ENCODE measurements at regions not wholly inside any gene's neighbourhood (a gene's known extent, or its start where the extent isn't known, plus 50 kb on each side); places are given as distances from the start of the nearest gene placed in this dataset.
"Not testable (repeated sequence)": the region's sequence is repeated elsewhere in the genome, so short reads cannot be mapped to it uniquely, and the experiment has no call there.

GRCh38 chr9:81070689-81071088 is 618.7 kb downstream of the TLE1 start:
- no peaks in the 10 kb centered on the region for H3K4me1 ChIP-seq
- H3K9me3 ChIP-seq, result no peaks in the 10 kb centered on the region
- no peak for TF ChIP-seq CTCF (IDR thresholded peaks at IDR 0.05)
- no peaks in the 10 kb centered on the region for H3K27me3 ChIP-seq
- H3K9ac ChIP-seq (ENCODE audit: low read depth in 2 of 2, low read length in 2 of 2), result no peak overlapping the region
- H3K27ac ChIP-seq, result no peak overlapping the region
- H3K4me3 ChIP-seq, result no peak overlapping the region
- intact Hi-C loops (cut with DNase I), result no loop called here
- no peak for DNase-seq
- no peaks in the 10 kb centered on the region for H3K36me3 ChIP-seq

- H3K27ac ChIP-seq, result no peak overlapping the region
- no peaks in the 10 kb centered on the region for H3K4me1 ChIP-seq
- H3K9me3 ChIP-seq, result no peaks in the 10 kb centered on the region
- no peaks in the 10 kb centered on the region for H3K36me3 ChIP-seq
- no peaks in the 10 kb centered on the region for H3K27me3 ChIP-seq
- no peak overlapping the region for H3K9ac ChIP-seq (ENCODE audit: low read depth in 2 of 2, low read length in 2 of 2)
- DNase-seq, result no peak
- H3K4me3 ChIP-seq, result no peak overlapping the region
- no peak for TF ChIP-seq CTCF (IDR thresholded peaks at IDR 0.05)
- intact Hi-C loops (cut with DNase I), result no loop called here
Observed at GRCh38 chr9:81069923-81070322, 619.4 kb downstream of the TLE1 start.

- intact Hi-C loops (cut with DNase I), result no loop called here
- Histone ChIP-seq H3K4me1 (no peaks in the 10 kb centered on the region), H3K4me3 (no peak overlapping the region), H3K36me3 (no peaks in the 10 kb centered on the region), H3K9me3 (no peaks in the 10 kb centered on the region), H3K27me3 (no peaks in the 10 kb centered on the region), H3K27ac (no peak overlapping the region), H3K9ac (ENCODE audit: low read depth in 2 of 2, low read length in 2 of 2) (no peak overlapping the region)
- no peak for DNase-seq
- no peak for TF ChIP-seq CTCF (IDR thresholded peaks at IDR 0.05)
Observed at GRCh38 chr9:81069038-81069795, 620.1 kb downstream of the TLE1 start.

GRCh38 chr9:81062995-81063394 is 626.4 kb downstream of the TLE1 start:
- H3K4me1 ChIP-seq; H3K4me3 ChIP-seq; intact Hi-C loops (cut with DNase I); H3K9ac ChIP-seq (ENCODE audit: low read depth in 2 of 2, low read length in 2 of 2); H3K36me3 ChIP-seq; H3K27ac ChIP-seq; H3K9me3 ChIP-seq; DNase-seq; H3K27me3 ChIP-seq: not testable (repeated sequence)

- H3K27ac ChIP-seq, result no peak overlapping the region
- no peak overlapping the region for H3K9ac ChIP-seq (ENCODE audit: low read depth in 2 of 2, low read length in 2 of 2)
- intact Hi-C loops (cut with DNase I), result no loop called here
- no peak for DNase-seq
- no peak overlapping the region for H3K4me3 ChIP-seq
- no peaks in the 10 kb centered on the region for H3K27me3 ChIP-seq
- no peak for TF ChIP-seq CTCF (IDR thresholded peaks at IDR 0.05)
- H3K36me3 ChIP-seq, result no peaks in the 10 kb centered on the region
- H3K9me3 ChIP-seq, result no peaks in the 10 kb centered on the region
- no peaks in the 10 kb centered on the region for H3K4me1 ChIP-seq
Observed at GRCh38 chr9:81058782-81059181, 630.6 kb downstream of the TLE1 start.

GRCh38 chr9:81053298-81054025 is 635.9 kb downstream of the TLE1 start:
- intact Hi-C loops (cut with DNase I), result no loop called here
- no peak overlapping the region for H3K27ac ChIP-seq
- H3K36me3 ChIP-seq, result no peaks in the 10 kb centered on the region
- no peaks in the 10 kb centered on the region for H3K9me3 ChIP-seq
- no peaks in the 10 kb centered on the region for H3K4me1 ChIP-seq
- H3K9ac ChIP-seq (ENCODE audit: low read depth in 2 of 2, low read length in 2 of 2), result no peak overlapping the region
- no peaks in the 10 kb centered on the region for H3K27me3 ChIP-seq
- no peak for TF ChIP-seq CTCF (IDR thresholded peaks at IDR 0.05)
- H3K4me3 ChIP-seq, result no peak overlapping the region
- DNase-seq, result no peak
